AG08396 (cell line): ENCODE measurements at regions not wholly inside any gene's neighbourhood (a gene's known extent, or its start where the extent isn't known, plus 50 kb on each side); places are given as distances from the start of the nearest gene placed in this dataset.
"Not testable (repeated sequence)": the region's sequence is repeated elsewhere in the genome, so short reads cannot be mapped to it uniquely, and the experiment has no call there.

Source experiments
- DNase-seq: peaks from one replicate; pipeline ENCODE4 v3.0.0; 2012; ENCODE audit warnings: low spot score, mixed read lengths

DNA sequence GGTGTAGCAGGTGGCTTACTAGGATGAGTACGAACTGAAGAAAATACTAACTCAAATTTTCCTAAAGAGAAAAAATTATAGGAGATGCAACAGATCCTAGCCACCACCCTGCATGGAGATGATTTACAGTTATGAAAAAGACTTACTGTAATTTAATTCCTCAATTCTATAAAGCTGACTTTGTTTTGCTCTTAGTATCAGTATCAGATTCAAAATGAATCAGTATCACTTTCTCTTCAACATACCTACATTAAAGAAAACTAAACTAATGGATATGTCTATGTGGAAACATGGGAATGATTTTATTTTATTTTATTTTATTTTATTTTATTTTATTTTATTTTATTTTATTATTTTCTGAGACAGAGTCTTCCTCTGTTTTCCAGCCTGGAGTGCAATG, 525.8 kb downstream of the NLGN4X start:
- no peak for DNase-seq

DNA sequence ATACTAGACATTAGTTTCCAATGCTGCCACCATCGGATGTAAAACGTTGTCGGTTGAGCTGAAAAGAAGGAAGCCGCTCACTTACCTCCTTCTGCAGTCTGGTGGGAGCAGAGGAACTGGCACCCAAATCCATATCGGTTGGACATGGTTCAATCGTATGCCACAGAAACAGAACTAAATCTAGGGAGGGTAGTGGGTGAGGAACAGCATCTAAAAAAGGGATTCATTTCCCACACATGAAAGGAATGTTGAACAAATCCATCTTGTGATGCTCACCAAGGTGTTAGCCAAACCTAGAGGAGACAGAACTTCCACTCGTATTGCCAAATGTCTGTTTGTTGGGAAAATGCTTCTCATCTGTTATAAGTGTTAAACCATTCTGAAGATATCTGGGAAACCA, 532.7 kb downstream of the NLGN4X start:
- DNase-seq: no peak

DNA sequence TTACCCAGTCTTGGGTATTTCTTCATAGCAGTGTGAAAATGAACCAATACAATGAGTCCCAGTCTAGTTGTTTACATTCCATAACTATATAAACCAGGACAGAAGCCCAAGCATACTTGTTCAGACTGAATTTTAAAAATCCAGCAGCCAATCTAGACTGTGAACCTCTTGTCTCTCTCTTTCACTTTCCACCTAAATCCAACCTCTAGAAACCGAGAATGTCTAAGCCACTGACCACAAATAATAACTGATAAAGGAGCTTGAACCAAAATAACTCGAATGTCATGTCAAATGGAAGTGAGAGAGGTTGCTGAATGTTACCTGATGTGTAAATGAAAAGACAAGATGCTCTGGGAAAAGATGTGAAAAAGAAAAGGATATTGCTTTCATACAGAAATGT, 544.7 kb downstream of the NLGN4X start:
- no peak for DNase-seq

GRCh38 chrX:5681159-5681558, 547.5 kb downstream of the NLGN4X start:
- DNase-seq: no peak

DNA sequence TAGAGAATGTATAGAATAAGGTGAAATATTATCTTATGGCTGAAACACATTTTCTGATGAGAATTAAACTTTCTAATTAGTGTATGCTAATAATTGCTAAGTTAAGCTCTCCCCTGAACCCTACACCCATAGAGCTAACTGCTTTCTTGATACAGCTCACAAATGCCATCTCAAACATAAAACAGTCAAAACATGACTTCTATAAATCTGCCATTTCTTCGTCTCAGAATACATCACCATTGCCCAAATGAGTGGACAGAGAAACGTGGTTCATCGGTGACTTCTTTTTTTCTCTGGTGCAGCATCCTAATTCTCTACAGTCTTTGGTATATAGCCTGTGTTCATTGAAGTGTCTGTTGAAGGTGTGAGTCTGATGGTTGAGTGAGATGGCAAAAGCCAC, 554.6 kb downstream of the NLGN4X start:
- no peak for DNase-seq

GRCh38 chrX:5672099-5672498, 556.6 kb downstream of the NLGN4X start:
- DNase-seq: no peak

DNA sequence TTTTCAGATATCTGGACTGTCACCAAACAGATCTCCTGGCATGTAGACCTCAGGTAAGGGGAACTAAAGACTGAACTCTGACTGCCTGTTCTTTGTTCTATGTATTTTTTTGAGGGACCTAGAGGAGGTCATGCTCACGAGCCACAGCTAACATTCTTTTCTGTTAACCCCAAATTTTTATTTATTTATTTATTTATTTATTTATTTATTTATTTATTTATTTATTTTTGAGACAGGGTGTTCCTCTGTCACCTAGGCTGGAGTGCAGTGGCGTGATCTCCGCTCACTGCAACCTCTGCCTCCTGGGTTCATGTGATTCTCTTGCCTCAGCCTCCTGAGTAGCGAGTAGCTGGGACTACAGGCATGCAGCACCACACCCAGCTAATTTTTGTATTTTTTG, 562.0 kb downstream of the NLGN4X start:
- not testable (repeated sequence) for DNase-seq

DNA sequence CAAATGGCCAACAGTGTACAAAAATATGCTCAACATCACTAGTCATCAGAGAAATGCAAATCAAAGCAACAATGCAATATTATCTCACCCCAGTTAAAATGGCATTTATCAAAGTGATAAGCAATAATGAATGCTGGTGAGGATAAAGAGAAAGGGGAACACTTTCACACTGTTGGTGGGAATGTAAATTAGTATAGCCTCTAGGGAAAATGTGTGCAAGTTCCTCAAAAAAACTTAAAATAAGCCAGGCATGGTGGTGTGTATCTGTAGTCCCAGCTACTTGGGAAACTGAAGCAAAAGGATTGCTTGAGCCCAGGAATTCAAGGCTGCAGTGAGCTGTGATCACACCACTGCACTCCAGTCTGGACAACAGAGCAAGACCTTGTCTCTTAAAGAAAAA, 572.1 kb downstream of the NLGN4X start:
- no peak for DNase-seq

DNA sequence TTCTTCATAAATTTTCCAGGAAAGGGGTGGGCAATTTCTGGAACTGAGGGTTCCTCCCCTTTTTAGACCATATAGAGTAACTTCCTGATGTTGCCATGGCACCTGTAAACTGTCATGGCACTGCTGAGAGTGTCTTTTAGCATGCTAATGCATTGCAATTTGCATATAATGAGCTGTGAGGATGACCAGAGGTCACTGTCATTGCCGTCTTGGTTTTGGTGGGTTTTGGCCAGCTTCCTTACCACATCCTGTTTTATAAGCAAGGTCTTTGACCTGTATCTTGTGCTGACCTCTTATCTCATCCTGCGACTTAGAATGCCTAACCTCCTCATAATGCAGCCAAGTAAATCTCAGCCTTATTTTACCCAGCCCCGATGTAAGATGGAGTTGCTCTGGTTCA, 577.8 kb downstream of the NLGN4X start:
- DNase-seq: no peak

DNA sequence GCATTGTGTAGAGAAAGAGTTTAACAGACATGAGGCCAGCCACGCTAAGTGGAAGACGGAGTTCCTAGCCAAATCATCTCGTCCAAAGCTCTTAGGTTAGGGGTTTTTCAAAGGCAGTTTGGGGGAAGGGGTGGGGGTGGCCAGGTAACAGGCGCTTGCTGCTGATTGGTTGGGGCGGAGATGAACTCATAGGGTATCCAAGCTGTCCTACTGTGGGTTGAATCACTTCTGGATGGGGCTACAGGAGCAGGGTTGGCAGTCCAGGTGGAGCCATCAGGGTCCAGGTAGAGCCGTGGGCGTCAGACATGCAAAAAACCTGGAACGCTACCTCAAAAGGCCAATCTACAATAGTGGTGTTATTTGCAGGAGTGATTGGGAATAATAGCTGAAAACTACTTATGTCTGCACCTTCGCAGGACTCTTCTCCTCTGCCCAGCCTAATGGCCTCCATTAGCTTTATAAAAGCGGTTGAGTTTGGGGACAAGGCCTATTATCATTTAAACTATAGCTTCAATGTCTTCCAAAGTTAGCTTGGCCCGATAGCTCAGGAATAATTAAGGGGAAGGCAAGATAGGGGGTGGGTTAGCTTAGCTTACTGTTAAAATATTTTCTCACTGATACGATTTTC, 579.6 kb downstream of the NLGN4X start:
- DNase-seq: no peak

DNA sequence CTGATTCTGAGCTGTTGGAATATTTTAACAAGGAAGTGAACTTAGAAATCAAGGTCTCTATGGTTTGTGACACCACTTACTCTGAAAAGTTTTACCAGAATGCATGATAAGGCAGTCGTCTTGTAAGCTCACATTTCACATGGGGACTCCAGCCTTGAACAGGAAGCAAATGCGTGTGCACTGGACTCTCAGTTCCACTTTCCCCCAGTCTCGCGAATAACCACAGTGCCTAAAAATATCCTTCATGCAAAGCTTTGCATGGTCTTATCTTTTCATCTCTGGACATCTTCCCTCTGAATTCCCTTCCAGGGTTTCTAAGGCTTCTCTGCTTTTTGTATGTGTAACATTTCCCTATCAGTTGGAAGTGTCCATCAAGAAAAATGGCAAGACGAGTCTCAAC, 581.8 kb downstream of the NLGN4X start:
- DNase-seq: no peak

DNA sequence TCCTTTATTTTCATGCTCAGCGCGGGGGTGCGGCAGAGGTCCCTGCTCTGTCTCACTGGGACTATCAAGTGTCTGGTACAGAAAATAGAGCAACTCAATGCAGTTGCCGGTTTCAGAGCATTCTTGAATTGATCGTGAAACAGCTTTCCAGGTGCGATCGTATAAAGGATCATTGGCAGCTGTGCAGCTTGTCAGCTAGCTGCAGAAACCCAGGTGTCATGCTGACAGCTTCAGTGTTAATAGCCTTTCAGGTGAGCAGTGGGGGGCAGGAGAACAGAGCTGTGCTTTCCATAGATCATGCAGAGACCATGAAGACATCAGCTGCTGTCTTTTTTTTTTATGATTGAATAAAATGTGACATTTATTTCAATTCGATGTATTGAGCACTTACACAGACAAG, 583.9 kb downstream of the NLGN4X start:
- DNase-seq: no peak

GRCh38 chrX:5640071-5640470, 588.6 kb downstream of the NLGN4X start:
- DNase-seq: no peak

GRCh38 chrX:5638572-5638971, 590.1 kb downstream of the NLGN4X start:
- no peak for DNase-seq

GRCh38 chrX:5632887-5633286, 595.8 kb downstream of the NLGN4X start:
- no peak for DNase-seq

DNA sequence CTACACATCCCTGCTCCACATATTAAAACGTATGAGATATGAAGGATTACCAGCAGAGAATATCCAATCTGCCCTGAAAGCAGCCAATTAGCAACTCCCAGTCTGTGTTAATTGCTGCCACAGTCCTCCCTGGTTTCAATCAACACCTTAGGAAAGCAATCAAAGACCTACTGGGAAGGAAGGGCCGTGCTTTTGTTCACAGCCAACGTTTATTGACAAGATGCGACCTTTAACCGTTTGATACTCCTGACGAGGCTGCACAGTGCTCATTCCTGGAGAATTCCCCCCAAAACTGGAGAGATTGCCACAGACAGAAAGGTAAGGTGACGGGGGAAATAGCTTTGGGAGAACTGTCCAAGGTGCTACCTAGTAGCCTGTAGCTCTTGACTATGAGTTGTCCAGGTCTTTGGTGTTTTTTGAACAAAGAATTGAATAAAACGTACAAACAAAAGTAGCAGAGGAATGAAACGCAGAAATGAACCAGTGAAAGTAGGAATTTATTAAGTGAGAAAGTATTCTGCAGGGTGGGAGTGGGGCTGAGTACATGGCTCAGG, 596.5 kb downstream of the NLGN4X start:
- no peak for DNase-seq

DNA sequence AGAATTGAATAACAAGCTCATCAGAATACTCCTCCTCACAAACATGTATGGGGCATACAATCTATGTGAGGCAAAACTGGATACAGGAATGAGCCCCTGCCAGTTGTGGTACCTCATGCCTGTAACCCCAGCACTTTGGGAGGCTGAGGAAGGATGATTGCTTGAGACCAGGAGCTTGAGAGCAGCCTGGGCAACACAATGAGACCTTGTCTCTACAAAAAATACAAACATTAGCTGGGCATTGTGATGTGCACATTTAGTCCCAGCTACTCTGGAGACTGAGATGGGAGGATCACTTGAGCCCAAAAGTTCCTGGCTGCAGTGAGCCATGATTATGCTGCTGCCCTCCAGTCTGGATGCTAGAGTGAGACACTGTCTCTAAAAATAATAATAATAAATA, 611.0 kb downstream of the NLGN4X start:
- no peak for DNase-seq

GRCh38 chrX:5595570-5595969, 633.1 kb downstream of the NLGN4X start:
- no peak for DNase-seq

GRCh38 chrX:5586726-5587125, 641.9 kb downstream of the NLGN4X start:
- no peak for DNase-seq

GRCh38 chrX:5575407-5575806, 653.3 kb downstream of the NLGN4X start:
- DNase-seq: no peak

GRCh38 chrX:5568934-5569333, 659.7 kb downstream of the NLGN4X start:
- DNase-seq: no peak

- no peak for DNase-seq
These were observed 669.3 kb downstream of the NLGN4X start for GRCh38 chrX:5559386-5559785.

DNA sequence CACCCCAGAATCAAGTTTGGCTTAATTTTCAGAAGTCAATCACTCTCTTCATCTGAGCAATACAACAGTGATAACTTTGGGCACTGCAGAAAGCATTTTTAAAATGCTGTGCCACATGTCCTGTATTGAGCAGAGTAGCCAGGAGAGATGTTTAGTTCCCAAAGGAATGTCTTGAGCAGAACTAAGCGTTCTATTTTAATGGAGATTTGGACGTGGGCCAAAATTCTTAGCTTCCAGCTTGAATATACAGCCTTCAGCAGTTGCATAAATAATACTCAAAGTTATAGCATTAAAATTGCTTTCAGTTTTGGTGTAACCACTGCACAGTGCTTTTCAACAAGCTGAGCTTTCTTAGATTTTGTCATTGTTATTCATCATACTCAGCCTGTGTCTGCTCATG, 679.2 kb downstream of the NLGN4X start:
- no peak for DNase-seq

GRCh38 chrX:5537098-5537497, 691.6 kb downstream of the NLGN4X start:
- no peak for DNase-seq

DNA sequence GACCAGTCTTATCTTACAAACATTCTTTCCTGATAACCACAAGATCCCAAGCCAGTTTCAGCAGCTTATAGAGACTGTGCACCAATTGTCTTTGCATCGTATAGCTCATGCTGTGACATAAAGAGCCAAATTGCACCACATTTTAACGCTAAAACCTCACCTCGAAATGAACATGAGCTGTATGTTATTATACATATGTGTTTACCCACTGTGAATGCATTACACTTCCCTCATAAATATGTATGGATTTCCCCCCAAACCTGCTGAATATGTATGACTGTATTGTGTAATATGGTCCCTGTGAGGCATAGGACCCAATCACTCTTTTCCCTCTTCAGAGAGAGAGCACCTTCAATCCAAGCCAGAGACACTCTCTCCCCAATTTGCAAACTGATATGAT, 692.4 kb downstream of the NLGN4X start:
- DNase-seq: no peak
